Mesothelial cell of epicardium (in vitro differentiated cells): ENCODE measurements at regions not wholly inside any gene's neighbourhood (a gene's known extent, or its start where the extent isn't known, plus 50 kb on each side); places are given as distances from the start of the nearest gene placed in this dataset.

ENCODE experiments used
- DNase-seq, 2 experiments: peaks; one replicate each; pipeline ENCODE4 v3.0.0; 2021; ENCODE audit warnings: low spot score in 2 of 2; ENCODE audit not compliant: unreplicated experiment in 2 of 2
- H3K27ac Mint-ChIP-seq: 2 replicates; pipeline ENCODE4 v1.8.0; 2021; ENCODE audit warnings: mixed read lengths
- H3K27me3 Mint-ChIP-seq: 2 replicates; pipeline ENCODE4 v1.8.0; 2021; ENCODE audit warnings: low read depth, mixed read lengths
- H3K36me3 Mint-ChIP-seq: 2 replicates; pipeline ENCODE4 v1.8.0; 2021; ENCODE audit warnings: mixed read lengths
- H3K4me1 Mint-ChIP-seq: 2 replicates; pipeline ENCODE4 v1.8.0; 2021; ENCODE audit warnings: mixed read lengths
- H3K4me3 Mint-ChIP-seq: 2 replicates; pipeline ENCODE4 v1.8.0; 2021; ENCODE audit warnings: mild to moderate bottlenecking, moderate library complexity, mixed read lengths
- H3K9me3 Mint-ChIP-seq: 2 replicates; pipeline ENCODE4 v1.8.0; 2021; ENCODE audit warnings: mixed read lengths
- CTCF ChIP-seq: fragments of 200-600 bp; sonication (generic); IDR thresholded peaks from one replicate; pipeline ENCODE4 v1.5.0; 2021; ENCODE audit warnings: antibody characterized with exemption; ENCODE audit not compliant: unreplicated experiment

DNA sequence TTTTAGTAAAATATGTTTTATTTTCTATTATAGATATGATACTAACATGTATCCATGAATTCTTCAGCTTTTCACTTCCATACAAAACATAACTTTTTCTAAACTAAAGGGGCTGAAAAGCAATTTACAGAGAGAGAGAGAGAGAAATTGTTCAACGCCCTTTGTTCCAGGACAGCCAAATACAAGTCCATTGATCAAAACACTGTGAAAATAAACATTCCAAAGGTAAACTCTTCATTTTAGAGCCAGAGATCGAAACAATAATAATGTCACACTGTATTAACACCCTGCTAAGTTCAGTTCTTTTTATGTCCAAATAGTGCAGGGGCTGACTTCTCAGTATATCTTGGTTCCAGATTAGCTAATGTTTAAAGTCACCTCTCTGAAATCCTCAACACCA, 516.2 kb upstream of the ATXN8OS start:
- H3K27ac Mint-ChIP-seq = no peak overlapping the region
- no peak for DNase-seq
- H3K36me3 Mint-ChIP-seq = no peaks in the 10 kb centered on the region
- no peak overlapping the region for H3K4me3 Mint-ChIP-seq
- H3K27me3 Mint-ChIP-seq = no peaks in the 10 kb centered on the region
- peaks cover 7% of the 10 kb centered on the region for H3K9me3 Mint-ChIP-seq
- H3K4me1 Mint-ChIP-seq = peaks cover 3% of the 10 kb centered on the region
- no peak for TF ChIP-seq CTCF

DNA sequence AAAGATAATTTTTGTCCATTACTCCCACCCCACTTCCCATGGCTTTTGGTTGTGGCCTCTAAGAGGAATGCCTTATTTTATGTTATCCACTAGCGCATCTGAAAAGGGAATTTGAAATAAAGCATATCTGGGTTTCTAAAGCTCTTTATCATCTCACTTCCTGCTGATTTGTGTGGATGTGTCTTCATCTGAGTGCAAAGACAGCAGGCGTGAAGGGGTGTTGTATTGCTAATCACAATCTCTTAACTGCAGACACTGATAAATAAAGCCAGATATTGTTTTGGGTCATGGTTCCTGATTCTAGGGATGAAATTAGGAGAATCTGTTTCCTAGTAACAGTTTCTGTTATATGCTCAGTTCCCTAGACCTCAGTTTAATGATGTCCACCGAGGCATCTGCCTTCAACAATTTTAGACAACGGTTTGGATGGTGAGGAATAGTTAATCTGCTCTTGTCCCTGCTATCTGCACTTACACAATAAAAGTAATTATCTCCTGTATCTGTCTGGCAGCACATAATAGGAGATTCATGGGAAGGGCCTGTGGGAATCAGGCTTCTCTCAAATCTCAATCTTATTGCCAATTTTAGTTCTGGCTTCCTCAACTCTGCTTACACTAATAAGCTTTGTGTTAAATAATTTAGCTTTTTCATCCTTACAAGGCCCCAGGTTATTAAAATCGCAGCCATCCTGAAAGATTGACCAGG, 517.9 kb upstream of the ATXN8OS start:
- no peak overlapping the region for H3K4me3 Mint-ChIP-seq
- no peak overlapping the region for H3K27ac Mint-ChIP-seq
- TF ChIP-seq CTCF = no peak
- H3K9me3 Mint-ChIP-seq = peaks cover 7% of the 10 kb centered on the region
- DNase-seq = no peak
- no peaks in the 10 kb centered on the region for H3K36me3 Mint-ChIP-seq
- no peaks in the 10 kb centered on the region for H3K4me1 Mint-ChIP-seq
- H3K27me3 Mint-ChIP-seq = no peaks in the 10 kb centered on the region

DNA sequence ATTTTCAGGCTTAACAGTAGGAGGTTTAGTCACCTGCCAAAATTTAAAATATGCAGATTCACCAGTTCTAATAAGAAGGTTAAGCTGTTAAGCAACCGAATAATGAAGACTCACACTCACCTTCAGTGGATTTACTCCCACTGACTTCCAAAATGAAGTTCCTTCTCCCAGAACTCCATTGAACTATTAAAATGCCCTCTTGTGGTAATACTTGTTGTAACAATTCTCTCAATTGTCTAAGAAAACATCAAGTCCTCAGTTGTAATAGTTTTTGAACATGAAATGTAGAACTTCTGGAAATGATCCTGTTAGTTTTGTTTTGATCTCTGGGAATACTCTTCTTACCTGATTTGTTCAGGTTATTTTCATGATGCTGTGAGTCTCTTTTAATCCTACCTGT, 522.0 kb upstream of the ATXN8OS start:
- no peak overlapping the region for H3K27ac Mint-ChIP-seq
- H3K4me3 Mint-ChIP-seq = no peak overlapping the region
- H3K9me3 Mint-ChIP-seq = no peaks in the 10 kb centered on the region
- DNase-seq = no peak
- no peak for TF ChIP-seq CTCF
- no peaks in the 10 kb centered on the region for H3K4me1 Mint-ChIP-seq
- H3K36me3 Mint-ChIP-seq = no peaks in the 10 kb centered on the region
- H3K27me3 Mint-ChIP-seq = no peaks in the 10 kb centered on the region

DNA sequence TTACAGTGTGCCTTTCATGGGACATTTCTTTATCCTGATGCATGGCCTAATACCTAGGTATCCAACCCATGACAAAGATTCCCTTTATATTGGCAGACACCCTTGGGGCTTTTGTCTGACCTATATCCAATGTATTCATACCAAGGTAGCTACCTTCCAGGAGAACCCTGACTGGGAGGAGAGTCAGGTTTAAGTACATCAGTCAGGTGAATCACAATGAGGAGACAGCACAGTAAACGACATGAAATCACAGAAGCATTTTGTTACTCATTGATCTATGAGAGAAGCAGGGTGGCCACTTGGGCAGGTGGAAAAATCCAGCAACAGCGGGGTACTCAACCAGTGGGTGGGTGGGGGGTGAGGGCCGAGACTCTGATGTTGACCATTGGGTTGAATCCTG, 527.4 kb upstream of the ATXN8OS start:
- H3K4me3 Mint-ChIP-seq = no peak overlapping the region
- H3K36me3 Mint-ChIP-seq = peaks cover 4% of the 10 kb centered on the region
- peaks cover 21% of the 10 kb centered on the region for H3K9me3 Mint-ChIP-seq
- no peak for DNase-seq
- no peaks in the 10 kb centered on the region for H3K27me3 Mint-ChIP-seq
- peak overlapping the region; percentile 36 for H3K27ac Mint-ChIP-seq
- peaks cover 5% of the 10 kb centered on the region for H3K4me1 Mint-ChIP-seq
- TF ChIP-seq CTCF = no peak

DNA sequence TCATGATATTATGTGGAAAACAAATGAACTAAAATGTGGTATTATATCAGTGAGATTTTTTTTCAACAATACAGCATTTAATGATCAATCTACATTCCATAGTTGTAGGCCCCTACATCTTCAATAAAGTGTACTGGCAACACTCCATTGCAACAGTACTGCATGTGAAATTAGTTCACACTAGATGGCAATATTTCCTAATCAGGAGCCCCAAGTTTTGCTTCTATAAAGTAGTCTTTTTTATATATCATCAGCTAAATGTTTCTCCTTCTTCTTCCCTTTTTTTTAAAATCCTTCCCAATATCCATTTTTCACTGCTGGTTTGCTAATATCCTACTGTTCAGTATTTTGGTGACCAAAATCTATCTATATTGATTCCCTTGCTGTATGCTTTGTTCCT, 528.3 kb upstream of the ATXN8OS start:
- peak; percentile 20 for TF ChIP-seq CTCF
- no peaks in the 10 kb centered on the region for H3K27me3 Mint-ChIP-seq
- H3K27ac Mint-ChIP-seq = no peak overlapping the region
- peaks cover 5% of the 10 kb centered on the region for H3K4me1 Mint-ChIP-seq
- peaks cover 4% of the 10 kb centered on the region for H3K36me3 Mint-ChIP-seq
- DNase-seq = no peak
- peaks cover 29% of the 10 kb centered on the region for H3K9me3 Mint-ChIP-seq
- H3K4me3 Mint-ChIP-seq = no peak overlapping the region
